GM21526 (cell line): ENCODE measurements at regions not wholly inside any gene's neighbourhood (a gene's known extent, or its start where the extent isn't known, plus 50 kb on each side); places are given as distances from the start of the nearest gene placed in this dataset.
"Not testable (repeated sequence)": the region's sequence is repeated elsewhere in the genome, so short reads cannot be mapped to it uniquely, and the experiment has no call there.

Experiments
- ATAC-seq: cut with Tn5 transposase; IDR thresholded peaks from one replicate; pipeline ENCODE4 v1.9.1; 2021; ENCODE audit warnings: moderate library complexity; ENCODE audit not compliant: unreplicated experiment, low FRiP score

DNA sequence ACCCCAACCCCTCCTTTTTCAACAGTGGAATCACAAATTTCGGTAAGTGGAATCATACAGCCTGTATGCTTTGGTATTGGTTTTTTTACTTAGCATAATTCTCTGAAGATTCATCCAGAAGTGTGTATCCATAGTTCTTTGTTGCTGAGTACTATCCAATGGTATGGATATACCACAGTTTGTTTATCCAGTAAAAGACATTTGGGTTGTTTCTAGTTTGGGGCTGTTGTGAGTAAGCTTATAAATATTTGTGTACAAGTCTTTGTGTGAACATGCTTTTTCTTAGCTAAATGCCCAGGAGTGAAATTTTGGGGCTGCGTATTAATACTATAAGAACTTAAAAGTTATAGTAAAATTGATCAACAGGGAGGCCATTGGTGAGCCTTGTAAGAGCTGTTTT lies 57.5 kb upstream of the GC start:
- ATAC-seq = no peak

DNA sequence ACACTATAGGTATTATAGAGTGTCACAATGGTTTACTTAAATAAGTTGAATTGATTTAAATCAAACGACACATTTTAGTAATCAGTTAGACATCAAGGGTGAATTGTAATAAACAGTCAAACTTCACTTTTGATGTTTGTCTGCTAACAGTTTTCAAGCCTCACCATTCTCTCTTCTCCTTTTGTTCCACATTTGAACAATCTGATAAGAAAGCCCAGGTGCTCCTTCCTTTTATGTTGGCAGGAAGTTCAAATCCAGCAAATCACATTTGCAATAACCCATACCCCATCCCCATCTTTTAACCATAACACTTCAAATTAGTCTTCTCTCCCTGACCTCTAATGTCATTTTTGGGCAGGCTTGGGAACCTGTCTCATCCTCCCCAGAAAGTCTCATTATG lies 63.4 kb upstream of the GC start:
- no peak for ATAC-seq

DNA sequence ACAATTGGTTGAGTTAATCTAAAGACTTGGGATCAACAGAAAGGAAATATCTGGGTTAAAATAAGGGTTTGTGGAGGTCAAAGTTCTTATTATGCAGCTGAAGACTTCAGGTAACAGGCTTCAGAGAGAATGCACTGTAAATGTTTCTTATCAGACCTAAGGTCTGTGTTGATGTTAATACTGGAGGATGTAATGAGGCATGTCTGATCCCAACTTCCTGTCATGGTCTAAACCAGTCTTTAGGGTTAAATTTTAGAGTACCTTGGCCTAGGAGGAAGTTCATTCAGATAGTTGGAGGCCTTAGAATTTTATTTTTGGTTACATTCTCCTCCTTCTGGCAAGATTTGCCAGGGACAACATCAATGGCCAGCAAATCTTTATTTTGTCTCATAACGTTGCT lies 72.1 kb upstream of the GC start:
- ATAC-seq = no peak

- ATAC-seq = no peak
These were observed 74.0 kb upstream of the GC start for GRCh38 chr4:71857713-71858451.

DNA sequence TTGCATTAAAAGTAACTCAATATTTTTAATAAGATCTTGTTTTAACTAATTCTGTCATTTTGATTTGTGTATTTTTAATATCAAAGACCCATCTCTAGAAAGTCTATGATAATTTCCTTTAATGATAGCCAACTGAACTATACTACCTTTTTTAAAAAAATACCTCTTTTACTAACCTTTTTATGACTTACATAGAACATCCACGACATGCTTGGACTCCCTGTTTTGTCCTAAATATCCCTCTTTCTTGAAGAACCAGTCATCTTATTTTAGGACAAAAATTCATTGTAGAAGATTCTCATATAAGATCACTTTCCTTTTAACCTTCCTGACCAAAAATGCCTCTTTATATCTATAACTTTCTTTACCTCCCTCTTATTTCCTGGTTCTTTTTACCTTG lies 76.8 kb upstream of the GC start:
- no peak for ATAC-seq

DNA sequence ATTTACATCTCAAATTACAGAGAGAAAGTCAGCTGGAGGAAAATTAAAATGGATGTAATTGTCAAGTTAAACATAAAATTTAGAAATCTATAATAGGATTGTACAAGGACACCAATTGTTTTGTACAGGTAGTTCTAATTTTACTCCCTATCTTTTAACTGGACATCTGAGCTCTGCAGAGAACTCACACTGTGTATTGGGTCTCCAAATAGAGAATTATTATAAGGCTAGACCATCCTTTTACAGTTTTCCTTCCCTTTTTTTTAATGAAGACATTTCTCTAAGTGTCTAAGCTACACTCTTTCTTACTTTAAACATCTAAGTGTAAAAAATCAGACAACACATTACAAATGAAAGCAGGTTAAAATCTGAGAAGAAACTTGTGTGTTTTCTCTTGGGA lies 78.4 kb upstream of the GC start:
- no peak for ATAC-seq

GRCh38 chr4:71863457-71863856 lies 79.6 kb upstream of the GC start:
- no peak for ATAC-seq

DNA sequence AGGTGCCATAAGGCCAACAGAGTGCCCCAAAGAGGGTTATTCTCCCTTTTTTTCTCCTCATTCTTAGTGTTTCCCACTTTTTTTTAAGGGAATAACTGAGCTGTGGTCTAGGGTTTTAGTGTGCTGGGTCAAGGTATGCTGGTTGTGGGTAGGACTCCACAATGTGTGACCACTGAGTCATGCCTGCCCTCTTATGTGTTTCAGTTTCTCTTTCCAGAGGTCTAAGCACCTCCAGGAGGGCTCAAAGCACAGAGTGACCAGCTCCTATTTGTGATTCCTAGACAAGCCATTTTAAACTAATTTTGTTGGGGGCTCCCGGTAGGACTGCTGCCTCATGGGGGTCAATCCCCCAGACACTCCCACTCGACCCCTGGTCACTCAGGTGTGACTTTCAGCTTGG lies 80.5 kb upstream of the GC start:
- ATAC-seq = no peak

GRCh38 chr4:71866212-71866885 lies 82.5 kb upstream of the GC start:
- ATAC-seq = no peak

- no peak for ATAC-seq
These were observed 83.7 kb upstream of the GC start for GRCh38 chr4:71867598-71867997.

- ATAC-seq = no peak
These were observed 86.6 kb upstream of the GC start for GRCh38 chr4:71870456-71870855.

DNA sequence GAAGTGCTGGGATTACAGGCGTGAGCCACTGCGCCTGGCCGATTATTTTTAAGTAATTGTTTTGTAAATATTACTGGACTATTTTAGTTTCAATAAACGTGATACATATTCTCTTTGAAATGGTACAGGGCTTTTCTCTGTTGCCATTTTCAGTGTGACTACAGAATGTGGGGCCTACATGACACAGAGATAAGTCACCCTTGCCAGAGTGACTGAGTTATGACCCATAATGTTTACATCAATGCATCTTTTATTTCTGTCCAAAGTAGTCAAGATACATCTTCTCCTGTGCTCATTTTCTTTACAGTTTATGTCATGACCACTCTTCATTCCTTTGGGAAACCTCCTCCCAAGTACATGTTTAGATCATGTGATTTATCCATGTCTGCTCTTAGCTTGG lies 88.3 kb upstream of the GC start:
- ATAC-seq = no peak

GRCh38 chr4:71872767-71873415 lies 89.0 kb upstream of the GC start:
- ATAC-seq = no peak

DNA sequence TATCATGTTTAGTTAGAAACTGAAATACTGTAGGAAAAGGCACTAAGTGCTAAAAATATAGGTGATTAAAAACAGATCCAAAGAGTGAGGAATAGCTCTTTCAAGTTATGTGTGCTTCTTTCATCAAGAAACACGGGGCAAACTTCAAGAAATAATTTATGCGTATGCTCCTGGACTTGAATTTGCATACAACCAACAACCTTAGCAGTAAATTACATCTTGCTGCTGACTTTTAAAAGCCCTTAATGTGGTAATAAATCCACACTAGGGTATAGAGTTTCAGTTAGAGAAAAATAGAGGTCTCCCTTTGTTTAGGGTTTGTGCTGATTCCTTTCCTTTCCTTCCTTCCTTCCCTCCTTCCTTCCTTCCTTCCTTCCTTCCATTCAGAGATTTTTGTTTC lies 94.5 kb upstream of the GC start:
- no peak for ATAC-seq

DNA sequence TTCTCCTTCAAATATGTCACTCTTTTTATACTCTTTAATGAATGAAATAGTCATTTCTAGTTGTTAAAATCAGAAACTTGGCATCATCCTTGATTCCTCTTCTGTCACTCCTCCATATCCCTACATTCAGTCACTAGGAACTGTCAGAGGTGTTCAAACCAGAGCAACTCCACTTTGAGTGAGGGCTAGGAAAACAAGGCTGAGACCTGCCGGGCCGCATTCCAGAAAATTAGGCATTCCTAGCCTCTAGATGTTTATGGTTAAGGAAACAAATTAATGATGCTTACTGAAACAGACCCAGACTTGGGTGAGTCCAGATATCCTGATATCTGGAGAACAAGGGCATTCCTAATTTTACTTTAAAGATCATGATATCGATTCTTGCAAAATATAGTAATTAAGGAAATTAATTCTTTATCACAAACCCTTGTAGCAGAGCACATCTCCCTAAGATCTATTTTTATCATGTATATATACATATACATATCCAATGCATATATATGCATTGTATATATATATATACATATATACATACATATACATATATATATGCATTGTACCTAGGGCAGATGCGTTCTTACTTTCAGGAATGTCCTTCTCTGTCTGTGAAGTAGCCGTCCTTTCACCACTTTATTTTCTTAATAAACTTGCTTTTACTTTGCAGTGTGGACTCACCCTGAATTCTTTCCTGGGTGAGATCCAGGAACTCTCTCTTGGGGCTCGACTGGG lies 98.4 kb upstream of the GC start:
- no peak for ATAC-seq

DNA sequence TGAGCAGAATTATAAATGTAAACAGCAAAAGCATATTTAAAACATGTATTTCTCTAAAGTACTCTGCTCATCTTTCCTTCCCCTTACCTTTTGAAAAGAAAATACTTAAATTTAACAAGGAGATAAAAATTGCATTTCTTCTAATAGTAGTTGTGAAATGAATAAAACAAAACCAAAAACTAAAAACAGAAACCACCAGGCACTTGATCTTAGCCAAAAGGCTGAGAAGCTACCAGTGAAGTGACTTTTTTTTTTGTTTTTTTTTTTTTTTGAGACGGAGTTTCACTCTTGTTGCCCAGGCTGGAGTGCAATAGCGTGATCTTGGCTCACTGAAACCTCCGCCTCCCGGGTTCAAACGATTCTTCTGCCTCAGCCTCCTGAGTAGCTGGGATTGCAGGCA lies 116.5 kb upstream of the GC start:
- ATAC-seq = peak; percentile 69

DNA sequence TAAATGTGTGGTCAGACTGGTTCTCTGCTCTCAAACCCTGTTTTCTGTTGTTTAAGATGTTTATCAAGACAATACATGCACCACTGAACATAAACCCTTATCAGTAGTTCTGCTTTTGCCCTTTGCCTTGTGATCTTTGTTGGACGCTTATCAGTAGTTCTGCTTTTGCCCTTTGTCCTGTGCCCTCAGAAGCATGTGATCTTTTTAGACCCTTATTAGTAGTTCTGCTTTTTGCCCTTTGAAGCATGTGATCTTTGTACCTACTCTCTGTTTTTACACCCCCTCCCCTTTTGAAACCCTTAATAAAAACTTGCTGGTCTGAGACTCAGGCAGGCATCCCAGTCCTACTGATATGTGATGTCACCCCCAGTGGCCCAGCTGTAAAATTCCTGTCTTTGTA lies 121.7 kb upstream of the GC start:
- not testable (repeated sequence) for ATAC-seq

DNA sequence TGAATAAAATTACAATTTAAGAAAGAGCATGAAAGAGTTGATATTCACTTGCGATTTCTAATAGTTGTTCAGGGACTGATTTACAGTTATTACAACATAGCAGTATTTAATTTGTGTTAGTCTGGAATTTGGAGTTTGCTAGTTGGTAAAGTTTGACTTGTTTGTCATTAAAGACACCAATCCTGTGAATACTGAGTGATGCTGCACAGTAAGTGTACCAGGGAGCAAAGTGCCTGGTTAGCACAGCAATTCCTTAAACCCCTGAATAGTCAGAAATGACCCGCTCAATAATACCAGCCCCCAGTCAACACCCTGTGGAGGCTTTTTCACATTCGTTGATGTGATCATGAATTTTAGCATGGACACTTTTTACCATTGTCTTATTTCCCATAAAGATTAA lies 122.2 kb upstream of the GC start:
- no peak for ATAC-seq

DNA sequence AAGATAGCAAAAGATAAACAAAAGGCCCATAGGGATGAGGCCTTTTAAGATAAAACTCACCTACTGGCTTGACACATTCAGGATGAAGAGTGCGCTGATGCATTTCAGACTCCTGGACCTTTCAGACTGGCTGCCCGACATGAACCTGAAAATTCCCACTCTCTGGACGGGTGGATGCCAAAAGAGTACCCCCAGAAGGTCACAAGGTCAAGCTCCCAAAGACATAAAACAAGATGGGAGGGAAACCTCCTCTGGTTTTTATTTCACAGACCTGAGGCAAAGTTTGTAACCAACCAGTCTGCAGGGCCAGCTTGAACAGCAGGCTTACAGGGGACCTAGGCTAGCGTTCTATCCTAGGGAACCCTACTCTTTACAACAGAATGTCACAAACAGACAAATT lies 123.2 kb upstream of the GC start:
- no peak for ATAC-seq

- no peak for ATAC-seq
These were observed 123.9 kb upstream of the GC start for GRCh38 chr4:71907782-71908181.

- no peak for ATAC-seq
These were observed 118.5 kb upstream of the NPFFR2 start for GRCh38 chr4:71913275-71913674.
